SKM-1 treated with dmso at 0.1 percent for 144 hours (cell line): ENCODE measurements at regions not wholly inside any gene's neighbourhood (a gene's known extent, or its start where the extent isn't known, plus 50 kb on each side); places are given as distances from the start of the nearest gene placed in this dataset.
"Not testable (repeated sequence)": the region's sequence is repeated elsewhere in the genome, so short reads cannot be mapped to it uniquely, and the experiment has no call there.

Experiments
- DNase-seq: peaks from one replicate; lab custom pipeline; 2025; ENCODE audit not compliant: unreplicated experiment; lab: John Stamatoyannopoulos, UW

GRCh38 chr7:98727146-98727709, 110.1 kb downstream of the NPTX2 start:
- no peak for DNase-seq

GRCh38 chr7:98728555-98728954, 111.5 kb downstream of the NPTX2 start:
- DNase-seq, result no peak

- no peak for DNase-seq
Observed at GRCh38 chr7:98729121-98729520, 112.0 kb downstream of the NPTX2 start.

DNA sequence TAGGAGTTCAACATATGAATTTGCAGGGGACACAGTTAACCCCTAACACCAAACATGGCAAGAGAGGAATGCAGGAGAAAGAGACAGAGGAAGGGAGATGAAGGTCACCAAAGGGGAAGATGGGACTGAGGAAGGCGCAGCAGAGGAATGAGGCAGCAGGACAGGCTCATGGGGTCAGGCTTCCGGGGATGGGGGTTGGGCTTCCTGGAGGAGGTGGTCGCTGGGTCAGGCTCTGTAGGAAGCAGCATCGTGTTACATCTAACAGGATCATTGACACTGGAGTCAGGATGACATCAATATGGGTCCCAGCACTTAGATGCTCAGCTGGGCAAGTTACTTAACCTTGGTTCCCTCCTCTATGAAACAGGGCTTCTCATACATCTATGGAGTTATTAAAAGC, 113.2 kb downstream of the NPTX2 start:
- DNase-seq, result no peak

DNA sequence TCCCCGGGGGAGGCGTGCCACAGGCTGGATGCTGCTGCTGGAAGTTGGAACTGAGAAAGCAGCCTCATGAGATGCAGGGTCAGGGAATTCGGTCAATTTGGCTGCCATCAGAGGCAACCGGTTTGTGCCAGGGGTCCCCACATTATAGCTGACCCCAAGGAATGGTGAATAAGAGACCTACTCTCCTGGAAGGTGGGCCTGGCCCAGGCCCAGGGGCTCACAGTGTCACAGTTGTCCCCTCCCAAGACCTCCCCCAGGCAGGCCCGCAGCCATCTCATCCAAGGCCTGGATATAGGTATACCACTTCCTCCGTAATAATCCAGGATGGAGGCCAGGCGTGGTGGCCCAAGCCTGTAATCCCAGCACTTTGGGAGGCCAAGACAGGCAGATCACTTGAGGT, 114.6 kb downstream of the NPTX2 start:
- no peak for DNase-seq

DNA sequence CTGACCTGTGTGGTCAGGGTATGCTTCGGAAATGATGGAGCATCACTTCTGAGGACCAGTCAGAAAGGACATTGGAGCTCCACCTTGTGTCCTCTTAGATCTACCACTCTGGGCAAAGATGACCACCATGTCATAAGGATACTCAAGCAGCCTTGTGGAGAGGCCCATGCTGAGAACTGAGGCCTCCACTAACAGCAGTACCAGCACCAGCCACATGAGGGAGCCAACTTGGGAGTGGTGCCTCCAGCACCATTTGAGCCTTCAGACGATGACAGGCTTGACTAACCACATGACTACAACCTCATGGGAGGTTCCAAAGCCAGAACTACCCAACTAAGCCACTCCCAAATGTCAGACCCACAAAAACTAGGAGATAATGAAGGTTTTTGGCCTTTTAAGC, 116.0 kb downstream of the NPTX2 start:
- peak; percentile 8 for DNase-seq

GRCh38 chr7:98735801-98736200, 118.7 kb downstream of the NPTX2 start:
- DNase-seq, result no peak

DNA sequence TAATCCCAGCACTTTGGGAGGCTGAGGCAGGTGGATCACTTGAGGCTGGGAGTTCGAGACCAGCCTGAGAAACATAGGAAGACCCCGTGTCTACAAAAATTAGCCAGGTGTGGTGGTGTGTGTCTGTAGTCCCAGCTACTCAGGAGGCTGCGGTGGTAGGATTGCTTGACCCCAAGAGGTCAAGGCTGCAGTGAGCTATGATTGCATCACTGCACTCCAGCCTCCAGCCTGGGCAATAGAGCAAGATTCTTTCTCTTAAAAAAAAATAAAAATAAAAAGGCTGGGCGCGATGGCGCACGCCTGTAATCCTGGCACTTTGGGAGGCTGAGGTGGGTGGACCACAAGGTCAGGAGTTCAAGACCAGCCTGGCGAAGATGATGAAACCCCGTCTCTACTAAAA, 119.4 kb downstream of the NPTX2 start:
- not testable (repeated sequence) for DNase-seq

DNA sequence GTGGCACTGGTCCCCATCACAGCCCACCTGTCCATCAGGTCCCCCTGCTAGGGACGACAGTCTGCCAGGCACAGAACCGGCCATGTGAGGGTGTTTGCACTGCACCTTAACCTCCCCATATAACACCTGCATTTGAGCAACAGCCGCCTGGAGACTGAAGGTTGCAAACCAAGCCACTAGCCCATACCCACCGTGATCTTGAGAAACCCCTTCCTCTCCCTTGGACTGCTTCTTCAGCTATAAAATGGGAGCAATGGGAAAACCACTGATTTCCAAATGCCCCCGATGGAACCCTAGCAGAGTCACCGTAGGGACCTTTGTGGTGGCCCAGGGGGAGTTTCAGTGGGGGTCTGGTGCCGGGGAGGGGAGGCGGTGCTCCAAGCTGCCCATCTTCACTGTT, 120.1 kb downstream of the NPTX2 start:
- DNase-seq, result no peak

DNA sequence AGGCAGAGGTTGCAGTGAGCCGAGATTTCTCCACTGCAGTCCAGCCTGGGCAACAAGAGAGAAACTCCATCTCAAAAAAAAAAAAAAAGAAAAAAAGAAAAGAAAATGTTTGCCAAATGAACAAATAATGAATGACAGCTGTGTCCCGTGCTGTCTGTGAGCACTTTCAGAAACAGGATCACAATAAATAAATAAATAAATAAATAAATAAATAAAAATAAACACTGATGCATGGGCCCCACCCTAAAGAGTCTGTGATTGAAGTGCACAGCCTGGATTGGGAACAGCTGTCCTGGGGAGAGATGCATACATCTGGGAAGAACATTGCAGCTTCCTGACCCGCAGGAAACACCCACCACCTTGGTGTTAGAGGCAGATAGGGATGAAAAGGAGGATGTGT, 123.6 kb downstream of the NPTX2 start:
- DNase-seq, result no peak

DNA sequence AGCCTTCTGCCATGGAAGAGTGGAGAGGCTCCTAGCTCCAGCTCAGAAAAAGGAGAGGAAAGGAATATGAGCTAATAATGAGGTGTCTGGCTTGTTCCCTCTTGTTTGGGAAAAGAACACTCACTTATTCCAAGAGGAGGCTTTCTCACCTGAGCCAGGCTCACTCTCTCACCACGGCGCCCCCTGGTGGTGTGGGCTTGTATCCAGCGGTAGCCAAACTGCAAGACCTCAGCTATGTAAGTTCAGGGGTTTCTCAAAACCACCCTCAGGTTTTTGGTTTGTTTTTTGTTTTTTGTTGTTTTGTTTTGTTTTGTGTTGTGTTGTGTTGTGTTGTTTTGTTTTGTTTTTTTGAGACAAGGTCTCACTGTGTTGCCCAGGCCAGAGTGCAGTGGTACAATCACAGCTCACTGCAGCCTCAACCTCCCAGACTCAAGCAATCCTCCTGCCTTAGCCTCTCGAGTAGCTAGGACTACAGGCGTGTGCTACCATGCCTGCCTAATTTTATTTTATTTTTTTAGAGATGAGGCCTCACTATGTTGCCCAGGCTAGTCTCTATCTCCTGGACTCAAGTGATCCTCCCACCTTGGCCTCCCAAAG, 124.0 kb downstream of the TMEM130 start:
- peak; percentile 29 for DNase-seq

GRCh38 chr7:98748090-98748489, 121.7 kb downstream of the TMEM130 start:
- DNase-seq, result no peak

DNA sequence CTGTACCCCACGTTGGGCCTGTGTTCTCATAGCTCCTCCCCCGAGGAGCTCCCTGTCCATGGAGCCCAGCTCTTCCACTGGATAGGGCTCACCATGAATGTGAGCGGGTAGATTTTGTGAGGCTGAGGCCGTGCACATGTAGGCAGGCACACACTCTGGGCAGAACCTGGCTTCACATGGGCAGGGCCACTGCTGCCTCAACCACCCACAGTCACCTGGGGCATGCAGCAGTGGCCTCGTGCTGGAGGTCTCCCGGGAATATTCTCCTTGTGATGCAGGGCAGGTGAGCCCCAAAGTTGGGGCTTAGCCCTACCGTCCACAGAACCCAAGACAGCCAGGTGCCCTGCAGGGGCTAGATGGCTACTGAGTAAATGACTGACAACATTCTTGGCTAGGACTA, 116.6 kb downstream of the TMEM130 start:
- no peak for DNase-seq

DNA sequence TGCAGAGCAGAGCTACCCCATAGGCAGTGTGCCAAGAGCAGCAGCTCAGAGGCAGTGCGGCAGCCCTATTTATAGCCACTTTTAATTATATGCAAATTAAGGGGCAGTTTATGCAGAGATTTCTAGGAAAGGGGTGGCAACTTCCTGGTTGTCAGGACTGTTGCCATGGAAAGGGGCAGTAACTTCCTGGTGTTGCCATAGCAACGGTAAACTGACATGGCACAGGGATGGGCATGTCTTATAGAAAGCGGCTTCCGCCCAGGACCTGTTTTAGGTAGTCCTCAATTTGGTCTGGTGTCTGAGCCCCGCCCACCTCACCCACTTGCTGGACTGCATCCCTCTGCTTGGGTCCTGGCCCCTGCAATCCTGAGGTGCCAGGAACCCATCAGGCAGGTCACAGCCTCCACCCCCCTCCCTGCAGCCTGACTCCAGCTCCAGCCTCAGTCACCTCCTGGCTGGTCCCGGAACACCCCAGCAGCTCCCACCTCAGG, 115.8 kb downstream of the TMEM130 start:
- no peak for DNase-seq

- DNase-seq, result no peak
Observed at GRCh38 chr7:98755138-98755898, 114.5 kb downstream of the TMEM130 start.

GRCh38 chr7:98758157-98758556, 111.7 kb downstream of the TMEM130 start:
- no peak for DNase-seq

DNA sequence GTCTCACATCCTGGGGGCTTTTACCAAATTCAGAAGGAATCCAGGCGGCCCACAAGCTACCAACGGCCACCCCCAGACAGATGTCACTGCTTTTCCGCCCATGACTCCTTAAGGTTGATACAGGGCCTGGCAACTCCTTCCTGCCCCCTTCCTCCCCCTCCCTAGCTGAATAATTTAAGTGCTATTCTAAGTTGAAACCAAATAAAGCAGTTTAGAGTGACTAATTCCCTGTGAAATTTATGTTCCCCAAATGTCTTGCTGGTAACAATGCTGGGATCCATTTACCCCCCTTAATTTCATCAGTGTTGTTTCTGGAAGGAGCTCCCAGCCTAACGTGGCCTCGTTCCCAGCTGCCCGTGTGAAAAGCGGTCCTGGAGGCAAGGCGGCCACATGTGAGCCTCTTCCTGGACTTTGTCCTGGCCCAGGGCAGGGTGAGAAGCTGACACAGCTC, 109.6 kb downstream of the TMEM130 start:
- DNase-seq, result no peak

DNA sequence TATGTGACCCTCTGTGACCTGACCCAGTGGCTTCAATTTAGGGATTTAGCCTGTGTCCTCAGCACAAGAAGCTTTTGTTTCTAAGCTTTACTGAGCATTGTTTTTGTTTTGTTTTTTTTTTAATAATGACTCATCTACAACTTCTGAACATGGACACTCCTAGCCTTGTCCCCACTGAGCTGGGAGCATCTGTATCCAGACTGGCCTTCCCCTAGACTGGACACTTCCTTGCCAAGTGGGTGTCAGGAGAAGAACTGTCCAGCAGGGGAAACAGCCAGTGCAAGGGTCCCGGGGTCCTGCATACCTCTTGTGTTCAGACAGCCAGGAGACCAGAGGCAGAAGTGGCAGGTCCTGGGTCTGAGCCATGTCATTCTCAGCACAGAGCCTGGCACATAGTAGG, 108.6 kb downstream of the TMEM130 start:
- DNase-seq, result no peak

GRCh38 chr7:98762620-98763019, 107.2 kb downstream of the TMEM130 start:
- no peak for DNase-seq

DNA sequence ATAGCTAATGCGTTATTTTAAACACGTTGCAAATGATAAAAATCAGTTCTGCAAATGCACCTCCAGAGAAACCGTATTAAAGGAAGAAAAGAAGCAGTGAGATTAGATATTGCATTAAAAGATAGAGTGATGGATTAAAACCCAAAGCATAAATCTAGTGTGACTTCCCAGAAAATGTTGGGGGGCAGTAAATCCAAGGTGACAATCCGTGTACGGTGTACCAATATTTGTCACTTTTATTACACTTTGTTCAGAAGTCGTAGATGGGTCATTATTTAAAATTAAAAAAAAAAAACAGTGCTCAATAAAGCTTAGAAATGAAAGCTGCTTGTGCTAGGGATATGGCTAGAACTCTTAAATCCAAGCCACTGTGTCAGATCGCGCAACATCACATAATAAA, 106.4 kb downstream of the TMEM130 start:
- DNase-seq, result no peak

GRCh38 chr7:98764946-98765345, 104.9 kb downstream of the TMEM130 start:
- no peak for DNase-seq

GRCh38 chr7:98770085-98770484, 99.7 kb downstream of the TMEM130 start:
- not testable (repeated sequence) for DNase-seq
